ENCODE measurements at regions not wholly inside any gene's neighbourhood (a gene's known extent, or its start where the extent isn't known, plus 50 kb on each side); places are given as distances from the start of the nearest gene placed in this dataset.

DNA sequence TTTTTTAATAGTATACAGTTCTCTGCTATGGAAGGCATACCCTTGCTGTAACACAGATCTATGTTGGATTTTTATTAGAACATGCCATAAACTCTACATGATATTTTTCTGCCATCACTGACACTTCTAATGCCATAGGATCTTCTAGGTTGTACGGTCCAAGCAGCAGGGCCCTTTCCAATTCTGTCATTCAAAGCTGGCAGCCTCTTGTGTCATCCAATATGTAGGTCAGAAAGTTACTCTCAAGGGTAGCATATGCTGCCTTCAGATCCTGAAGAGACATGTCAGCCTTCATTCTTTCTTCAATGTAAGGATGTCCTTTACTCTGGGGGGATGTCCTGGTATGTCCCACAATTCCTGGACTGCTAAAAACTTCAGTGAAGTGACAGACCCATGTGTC, 629.2 kb upstream of the USP24 start:
- ATAC-seq: no peak

DNA sequence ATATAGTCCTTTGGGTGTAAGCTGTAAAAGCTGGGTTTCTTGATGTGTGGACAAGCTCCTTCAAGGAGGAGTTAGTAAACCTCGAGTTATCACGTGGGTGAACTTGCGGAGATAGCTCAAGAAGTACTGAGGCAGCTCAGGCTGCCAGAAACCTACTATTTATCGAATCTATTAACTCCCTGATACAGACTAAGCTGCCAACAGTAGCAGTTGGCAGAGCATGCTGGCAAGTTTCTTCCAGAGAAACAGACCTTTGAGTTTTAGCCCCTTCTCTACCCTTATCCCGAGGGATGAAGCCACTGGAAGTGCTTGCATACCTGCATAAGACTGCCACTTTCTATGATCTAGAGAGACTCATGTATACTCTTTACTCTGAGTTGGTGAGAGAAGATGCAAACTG, 624.5 kb upstream of the USP24 start:
- ATAC-seq: no peak

DNA sequence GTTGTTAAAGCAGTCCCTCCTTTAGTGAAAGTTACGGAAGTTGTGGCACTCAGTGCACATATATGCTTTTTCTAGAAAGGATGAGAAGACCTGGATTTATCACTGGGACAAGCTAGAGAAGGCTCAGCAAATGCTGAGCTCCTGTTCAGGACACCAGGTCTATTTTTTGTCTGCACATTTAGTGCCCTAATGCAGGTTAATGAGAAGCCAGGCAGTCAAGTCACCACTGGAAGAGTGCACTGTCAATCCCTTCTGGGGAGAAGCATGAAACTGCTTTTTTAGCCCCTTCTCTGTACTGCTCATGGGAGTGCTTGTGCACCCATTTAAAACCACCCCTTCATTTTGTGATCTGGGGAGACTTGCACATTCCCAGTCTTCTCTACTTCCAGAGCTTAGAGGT, 624.1 kb upstream of the USP24 start:
- ATAC-seq: no peak

DNA sequence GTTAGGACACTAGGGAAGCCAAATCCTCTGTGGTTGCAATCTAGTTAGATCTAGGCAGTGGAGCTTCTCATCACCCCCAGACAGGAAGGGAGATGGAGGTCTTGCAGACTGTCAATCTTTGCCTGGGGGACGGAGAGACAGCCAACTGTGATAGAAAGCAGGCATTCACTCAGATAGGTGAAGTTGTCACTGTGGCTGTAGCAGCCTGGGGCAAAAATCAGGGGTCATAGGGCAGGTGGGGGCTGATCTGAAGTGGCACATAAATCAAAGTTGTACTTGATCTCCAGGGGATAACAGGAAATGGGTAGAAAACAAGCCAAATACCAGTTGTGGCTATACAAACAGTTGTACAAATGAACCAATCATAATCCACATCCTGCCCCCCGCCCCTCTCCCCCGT, 620.9 kb upstream of the USP24 start:
- ATAC-seq: no peak

DNA sequence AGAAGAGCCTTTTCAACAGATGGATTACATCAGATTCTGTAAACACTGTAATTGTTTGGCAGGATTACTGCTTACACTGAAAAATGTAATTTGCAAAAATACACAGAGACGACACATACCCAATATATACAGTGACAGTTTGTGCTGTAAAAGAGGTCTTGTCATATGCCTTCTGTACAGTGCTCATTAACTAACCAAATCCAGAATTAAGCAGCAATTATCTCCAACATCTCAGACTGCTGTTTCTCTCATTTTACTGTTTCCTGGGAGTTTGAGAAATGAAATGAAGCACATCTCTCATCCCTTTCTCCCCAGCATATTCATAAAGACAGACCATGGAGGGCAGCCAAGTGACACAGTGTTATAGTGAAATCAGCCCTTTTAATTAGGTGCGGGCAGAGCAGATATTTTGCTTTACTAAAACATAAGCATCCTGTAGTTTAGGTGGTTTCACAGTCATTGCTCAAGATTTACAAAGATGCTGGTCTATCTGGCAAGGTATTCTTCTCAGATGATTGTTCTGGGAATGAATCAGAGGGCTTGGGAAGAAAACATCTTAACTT, 618.4 kb upstream of the USP24 start:
- no peak for ATAC-seq

DNA sequence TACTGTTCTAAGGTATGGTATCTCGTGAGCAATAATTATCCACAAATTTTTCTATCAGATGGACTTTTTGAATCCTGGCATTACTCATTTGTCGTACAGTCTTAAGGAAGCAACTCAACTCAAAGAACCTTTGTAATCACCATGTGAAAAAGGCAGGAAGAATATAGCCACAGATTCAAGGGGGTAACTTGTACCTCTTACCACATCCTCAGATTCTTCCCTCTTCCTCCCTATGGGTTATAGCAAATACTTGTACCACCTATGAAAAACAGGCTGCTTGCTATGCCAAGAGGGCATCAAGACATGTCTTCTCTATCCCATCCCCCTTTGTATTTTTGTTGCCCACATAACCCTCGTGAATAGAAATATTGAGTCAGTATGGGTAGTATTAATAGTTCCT, 616.6 kb upstream of the USP24 start:
- ATAC-seq: no peak

DNA sequence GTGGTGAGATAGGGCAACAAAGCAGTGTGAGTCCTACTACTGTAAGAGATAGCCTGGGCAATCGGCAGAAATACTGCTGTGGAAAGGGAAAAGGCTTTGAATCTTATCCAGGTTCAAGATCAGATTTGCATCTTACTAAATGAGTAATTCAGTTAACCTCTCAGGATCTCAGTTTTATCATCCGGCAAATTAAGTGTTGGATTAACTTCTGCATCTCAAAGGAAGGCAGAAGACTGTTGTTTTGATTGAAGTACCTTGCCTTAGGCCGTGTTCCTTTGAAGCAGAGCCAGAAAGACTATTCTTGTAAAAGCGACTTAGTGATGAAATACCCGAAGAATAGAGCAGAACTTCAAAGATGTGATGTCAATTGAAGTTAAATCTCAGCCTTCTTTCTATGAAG, 612.9 kb upstream of the USP24 start:
- no peak for ATAC-seq

DNA sequence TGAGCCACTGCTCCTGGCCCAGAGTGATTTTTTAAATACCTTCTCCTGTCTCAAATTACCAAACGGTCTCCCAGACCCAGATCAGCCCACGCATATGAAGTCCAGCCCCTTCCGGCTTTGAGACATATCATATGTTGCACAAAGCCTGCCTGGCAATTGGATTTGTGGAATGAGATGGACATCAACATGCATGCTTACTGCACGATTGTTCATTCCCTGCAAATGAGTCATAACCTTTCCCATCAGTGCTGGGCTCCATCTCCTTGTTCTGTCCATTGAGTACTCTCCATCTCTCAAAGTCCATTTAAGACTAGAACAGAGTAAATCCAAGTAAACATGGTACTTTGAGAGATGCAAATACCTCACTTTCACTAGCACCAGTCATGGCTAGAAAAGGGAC, 612.2 kb upstream of the USP24 start:
- no peak for ATAC-seq

DNA sequence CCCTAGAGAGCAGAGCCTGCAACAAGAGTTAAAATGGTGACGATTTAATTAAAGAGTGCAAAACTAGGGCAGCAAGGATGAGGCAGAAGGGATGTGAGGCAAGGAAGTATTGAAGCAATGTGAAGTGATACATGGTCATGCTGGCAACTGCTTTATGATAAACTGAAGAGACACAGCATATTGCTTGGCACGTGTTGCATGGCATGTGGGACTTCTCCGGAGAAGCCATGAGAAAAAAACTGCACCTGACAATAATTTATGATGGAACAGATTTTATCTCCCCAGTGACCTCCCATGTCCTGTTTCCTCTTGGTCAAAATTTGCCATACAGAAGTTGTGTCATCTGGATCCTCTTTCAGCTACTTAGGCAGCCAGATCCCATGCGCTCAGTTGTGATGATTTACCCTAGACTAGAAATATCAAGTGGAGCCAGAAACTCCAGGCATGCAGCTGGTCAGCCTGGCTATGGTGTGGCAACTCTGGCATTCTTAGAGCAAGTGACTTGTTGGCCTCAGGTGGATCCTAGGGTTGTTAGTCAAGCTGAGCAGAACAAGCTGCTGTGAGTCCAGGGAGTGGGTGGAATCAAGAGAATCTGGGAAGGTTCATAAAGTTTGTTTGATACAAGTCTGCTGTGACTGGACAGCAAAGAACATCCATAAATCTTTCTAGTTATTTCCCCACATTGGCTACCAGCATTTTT, 611.4 kb upstream of the USP24 start:
- ATAC-seq: no peak

DNA sequence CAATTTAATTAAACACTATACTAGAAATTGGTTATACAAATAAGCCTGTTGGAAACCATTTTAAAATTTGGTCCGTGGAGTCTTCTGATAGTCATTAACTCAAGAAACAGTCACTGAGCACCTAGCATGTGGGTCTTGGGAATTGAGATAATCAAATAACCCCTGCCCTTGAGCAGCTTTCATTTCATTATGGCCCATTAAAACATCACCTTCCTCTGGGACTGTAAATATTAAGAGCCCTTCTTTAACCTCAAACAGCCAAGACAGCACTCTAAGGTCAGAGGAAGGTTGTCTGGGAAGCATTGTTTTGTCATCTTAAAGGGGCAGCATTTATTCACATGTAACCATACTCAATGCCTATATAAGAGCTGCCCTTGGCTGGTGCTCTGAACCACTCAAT, 610.3 kb upstream of the USP24 start:
- ATAC-seq: no peak

DNA sequence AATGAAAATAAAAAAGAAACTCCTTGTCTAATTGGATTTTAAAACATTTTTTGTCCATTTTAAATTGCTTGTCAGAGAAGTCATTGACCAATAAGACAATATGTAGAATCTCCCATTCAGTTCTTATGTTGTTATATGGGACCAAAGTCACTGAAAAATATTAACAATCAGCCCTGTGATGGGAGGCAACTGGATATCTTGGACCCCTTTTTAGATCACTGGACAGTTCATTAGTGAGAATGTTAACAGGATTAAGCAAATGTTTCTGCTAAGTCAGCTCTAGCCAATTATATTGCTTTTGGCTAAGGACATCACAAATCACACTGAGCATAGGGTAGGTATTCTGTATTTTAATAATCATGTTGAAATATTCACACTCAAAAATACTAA, 609.1 kb upstream of the USP24 start:
- no peak for ATAC-seq

DNA sequence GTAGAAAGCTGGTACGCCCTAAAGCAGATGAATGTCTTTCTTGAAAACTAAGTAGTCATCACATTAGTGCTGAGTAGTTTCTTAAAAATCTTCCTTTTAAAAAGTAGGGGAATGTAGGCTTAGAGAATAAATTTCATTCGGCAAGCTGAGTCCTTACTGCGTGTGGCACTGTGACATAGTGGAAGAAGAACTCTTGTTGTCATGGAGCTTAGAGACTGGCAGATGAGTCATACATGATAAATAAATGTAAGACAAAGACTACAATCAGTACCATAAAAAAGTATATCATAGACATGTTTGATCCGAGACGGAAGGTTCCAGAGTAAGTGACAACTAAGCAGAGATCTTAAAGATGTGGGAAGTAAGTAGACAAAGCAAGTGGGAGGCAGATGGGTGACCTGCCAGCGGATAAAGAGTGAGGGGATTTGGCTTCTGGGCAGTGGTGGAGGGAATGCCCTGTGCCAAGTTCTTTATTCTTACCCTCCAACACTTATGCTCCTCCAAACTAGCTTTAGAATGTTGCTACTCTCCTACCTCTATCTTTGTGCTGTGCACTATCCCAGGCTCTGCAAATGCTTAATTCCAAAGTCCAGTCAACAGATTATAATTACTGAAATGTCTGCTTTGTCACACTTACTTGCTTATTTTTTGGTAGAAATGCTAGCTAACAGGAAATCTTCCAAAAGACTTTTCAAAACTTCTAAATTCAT, 608.5 kb upstream of the USP24 start:
- no peak for ATAC-seq

DNA sequence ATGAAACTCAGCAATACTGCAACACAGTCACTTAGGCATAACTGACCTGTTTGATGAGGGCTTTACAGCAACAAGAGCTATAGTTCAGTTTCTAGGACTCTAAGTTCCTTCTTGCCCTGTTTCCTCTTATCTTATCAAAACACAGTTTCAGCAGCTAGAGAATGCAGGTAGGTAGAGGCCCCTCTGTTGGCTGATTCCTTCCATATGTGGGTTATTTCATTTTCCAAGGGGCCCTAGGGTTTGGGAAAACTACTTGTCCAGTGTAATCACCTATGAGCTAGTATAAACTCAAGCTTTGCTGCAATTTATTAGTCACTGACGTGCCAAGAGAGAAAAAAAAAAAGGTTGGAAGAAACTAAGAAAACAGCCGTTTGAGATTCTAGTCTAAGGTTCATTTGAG, 607.7 kb upstream of the USP24 start:
- ATAC-seq: no peak

DNA sequence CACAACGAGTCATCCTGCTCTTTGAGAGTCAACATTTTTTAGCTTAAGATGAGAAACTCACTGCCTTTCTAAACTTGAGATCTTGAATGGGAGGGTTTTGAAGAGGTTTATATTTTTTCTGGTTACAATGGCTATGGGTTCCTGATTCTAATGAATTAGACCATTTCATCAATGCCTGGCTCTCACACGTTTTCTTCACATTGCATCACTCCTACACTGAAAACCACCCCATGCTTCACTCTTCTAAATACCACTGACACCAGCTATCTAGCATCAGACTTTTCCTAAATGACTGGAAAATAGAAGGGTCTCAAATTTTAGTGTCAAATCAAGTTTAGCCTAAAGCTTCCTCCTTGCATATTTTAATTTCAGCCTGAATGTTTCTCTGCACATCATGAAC, 606.1 kb upstream of the USP24 start:
- ATAC-seq: no peak

DNA sequence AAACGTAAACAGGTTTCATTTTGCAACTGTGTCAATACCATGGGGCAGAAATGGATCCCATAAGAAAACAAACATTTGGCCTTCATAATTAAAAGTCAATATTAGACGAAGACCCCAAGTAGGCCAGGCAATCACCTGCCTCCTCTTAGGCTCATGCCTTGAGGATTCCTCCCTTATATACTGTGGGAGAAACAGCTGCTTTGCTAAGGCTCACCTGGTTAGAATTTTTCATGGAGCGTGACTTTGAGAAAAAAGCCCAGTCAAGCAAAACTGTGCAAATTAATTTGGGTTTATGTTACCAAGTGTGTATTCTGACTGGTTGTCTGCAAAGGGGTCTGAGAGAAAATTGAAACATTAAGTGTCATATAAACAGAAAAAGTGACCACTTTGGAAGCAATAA, 605.3 kb upstream of the USP24 start:
- ATAC-seq: no peak

DNA sequence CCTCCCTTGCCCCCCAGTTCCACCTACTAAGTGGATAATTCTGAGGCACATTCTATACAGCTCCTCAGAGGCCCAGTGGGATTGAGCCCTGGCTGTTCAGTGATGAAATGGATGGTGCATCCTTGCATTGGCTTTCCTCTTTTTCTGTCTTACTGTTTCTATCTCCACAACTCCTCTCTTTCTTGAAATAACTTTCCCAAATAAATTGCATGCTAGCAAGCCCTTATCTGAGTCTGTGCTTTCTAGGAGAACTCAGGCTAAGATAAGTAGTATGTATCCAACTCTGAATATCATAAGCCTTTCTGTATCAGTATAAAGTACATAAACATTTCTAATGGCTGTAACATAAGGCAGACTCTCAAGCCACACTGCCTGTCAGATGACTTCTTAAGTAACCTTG, 603.8 kb upstream of the USP24 start:
- no peak for ATAC-seq

DNA sequence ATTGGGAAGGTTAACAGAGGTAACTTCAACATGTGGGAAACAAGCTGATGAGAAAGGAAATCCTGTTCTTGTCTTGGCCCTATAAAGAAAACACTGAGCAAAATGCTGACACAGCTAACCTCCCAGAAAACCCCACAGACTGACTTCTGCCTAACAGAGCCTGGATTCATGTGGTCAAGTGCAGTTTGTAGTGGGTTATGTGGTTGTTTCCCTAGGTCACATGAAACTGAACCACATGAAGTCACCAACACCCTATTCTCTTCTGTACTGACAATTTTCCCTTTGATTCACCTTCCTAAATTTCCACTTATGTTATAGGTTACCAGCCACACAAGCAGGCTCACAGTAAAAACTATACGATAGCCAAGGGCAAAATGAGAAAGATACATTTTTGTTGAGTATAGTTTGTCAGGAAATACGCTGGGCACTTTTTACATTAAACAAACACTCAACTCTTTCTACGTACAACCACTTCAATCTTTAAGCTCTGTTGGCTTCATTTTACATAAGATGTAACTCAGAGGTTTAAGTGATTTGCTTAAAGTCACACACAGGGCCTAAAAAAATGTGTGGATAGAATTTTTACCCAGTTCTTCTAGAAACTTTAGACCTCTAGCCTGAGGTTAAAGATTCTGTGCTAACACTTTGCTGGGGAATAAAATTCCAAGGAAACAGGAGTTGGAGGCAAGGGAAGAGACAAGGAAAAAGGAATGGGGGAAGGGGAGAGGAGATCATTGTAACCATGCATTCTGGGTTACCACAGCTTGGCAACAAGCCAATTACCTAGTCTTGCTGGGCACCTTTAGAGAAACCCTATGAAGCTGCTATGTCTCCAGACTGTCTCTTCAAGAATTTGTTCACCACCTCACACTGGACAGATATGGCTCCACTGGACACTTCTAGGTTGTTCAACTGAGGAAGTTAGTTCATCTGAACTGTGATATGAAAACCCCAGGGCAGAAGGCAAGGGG, 601.6 kb upstream of the USP24 start:
- no peak for ATAC-seq

DNA sequence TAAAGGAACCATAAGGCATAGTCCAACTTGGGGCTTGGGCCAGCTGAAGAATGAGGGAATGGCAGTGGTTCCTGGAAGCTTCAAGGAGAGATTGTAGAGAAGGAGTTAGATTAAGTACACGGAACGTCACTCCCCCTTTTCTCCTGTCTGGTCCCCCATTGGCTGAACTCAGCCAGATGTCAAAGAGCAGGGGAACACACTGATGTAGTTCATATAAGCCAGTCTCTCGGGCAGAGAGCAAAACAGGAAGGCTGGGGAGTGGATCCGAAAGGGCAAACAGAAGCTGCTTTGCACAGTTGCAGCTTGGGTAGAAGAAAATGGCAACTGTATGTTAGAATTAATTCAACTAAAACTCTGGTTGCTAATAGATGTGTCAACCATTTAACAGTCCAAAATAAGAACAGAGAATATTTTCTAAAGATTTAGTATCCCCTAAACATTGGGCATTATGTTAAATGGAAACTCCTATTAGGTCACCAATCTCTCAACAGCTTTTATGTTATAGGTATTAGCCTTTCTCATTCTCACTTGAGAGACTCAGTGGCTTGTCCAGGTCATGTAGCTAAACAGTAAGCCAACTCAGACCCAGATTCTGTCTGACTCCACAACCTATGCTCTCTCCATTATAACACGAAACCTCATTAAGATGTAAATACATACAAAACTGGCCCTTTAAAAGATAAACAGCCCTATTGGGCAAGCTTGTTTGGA, 600.7 kb upstream of the USP24 start:
- no peak for ATAC-seq

DNA sequence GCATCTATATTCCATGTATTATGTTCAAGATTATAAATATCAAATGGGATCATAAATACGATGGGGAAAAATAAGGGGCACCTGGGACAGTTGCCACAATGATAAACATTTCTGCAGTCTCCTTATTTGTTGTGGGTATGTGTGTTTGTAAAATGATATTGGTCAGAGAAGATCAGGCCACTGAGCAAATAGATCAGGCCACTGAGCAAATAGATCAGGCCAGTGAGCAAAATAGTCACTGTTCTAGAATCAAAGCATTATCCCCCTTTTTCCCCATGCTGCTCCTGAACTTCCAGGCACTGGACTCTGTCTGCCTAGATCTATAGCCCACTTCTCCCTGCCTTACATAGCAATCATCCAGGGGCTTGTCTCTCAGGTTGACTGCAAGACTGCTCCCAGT, 599.8 kb upstream of the USP24 start:
- no peak for ATAC-seq

DNA sequence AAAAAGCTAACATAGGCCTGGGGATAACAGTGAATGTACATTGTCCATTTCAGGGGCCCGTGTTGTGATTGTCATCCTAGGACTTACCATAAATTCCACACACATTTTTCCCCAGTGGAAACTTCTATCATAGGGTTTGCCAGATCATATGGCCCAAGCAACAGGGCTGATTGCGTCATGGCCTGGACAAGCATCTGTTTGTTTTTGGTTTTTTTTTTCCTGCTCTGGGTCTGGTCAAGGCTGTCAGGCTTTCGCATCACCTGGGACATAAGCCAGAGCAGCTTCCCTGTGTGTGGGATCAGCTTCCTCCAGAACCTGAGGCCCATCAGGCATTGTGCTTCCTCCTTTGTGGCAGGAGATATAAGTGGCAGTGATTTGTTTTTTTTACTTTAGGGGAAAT, 598.5 kb upstream of the USP24 start:
- ATAC-seq: no peak

DNA sequence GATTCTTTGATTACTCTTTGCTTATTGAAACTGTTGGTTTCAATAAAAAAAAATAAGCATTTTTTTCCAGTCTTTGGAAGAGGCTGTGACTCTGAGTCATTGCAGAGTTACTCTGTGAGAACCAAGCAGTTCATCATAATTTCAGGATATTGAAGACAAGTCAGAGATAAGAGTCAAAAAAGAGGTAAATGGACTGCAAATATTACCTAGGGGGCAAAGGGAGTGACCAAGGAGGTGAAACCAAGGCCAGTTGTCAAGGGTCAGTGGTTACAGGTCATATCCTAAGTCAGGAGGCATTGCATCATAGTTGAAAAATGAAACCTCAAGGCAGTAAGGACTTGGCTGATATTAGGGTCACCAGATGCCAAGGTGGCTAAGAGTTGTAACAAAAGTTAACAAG, 597.1 kb upstream of the USP24 start:
- no peak for ATAC-seq

DNA sequence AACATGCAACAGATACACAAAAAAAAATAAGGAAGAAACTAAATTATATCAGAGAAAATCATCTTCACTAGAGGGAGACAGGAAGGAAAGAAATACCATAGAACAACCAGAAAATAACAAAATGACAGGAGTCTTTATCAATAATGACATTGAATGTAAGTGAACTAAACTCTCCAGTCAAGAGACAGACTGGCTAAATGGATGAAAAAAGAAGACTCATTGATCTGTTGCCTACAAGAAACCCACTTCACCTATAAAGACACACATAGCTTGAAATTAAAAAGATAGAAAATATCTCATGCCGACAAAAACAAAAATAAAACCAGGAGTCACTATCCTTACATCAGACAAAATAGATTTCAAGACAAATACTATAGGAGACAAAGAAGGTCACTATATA, 593.1 kb upstream of the USP24 start:
- ATAC-seq: no peak

DNA sequence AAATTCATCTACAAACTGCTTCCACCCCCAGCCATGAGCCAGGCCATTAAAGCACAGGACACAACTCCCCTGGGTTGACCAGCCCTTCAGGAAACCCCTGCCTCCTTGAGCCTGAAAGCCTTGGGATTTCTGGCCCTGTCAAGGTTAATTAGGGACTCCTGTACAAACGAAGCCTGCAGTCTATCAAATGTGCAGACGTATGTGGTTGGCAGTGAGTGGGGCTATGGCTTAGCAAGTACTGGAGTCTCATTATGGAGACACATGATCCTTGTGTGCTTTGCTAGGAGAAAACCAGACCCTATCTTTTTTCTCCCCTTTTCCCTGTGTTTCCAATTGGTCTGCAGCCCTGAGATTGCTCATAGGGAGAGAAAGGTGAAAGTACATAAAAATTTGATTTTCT, 588.3 kb upstream of the USP24 start:
- no peak for ATAC-seq
